ENCODE measurements at regions not wholly inside any gene's neighbourhood (a gene's known extent, or its start where the extent isn't known, plus 50 kb on each side); places are given as distances from the start of the nearest gene placed in this dataset.

- Histone ChIP-seq H3K36me3 (ENCODE audit: control insufficient read depth in 2 of 2, insufficient read depth in 2 of 2, low read length in 1 of 2) (no peaks in the 10 kb centered on the region), H3K9me3 (ENCODE audit: control insufficient read depth in 2 of 2, insufficient read depth in 1 of 2, low read depth in 1 of 2, low read length in 1 of 2) (no peaks in the 10 kb centered on the region), H3K27ac (ENCODE audit: low read depth in 2 of 2, low read length in 1 of 2) (peak overlapping the region; percentile 37 to 59), H3K4me3 (ENCODE audit: low read depth in 1 of 2, low read length in 2 of 2) (peak overlapping the region; percentile 45 to 46), H3K27me3 (ENCODE audit: control insufficient read depth in 1 of 2, insufficient read depth in 2 of 2, low read length in 2 of 2) (no peaks in the 10 kb centered on the region), H3K4me1 (ENCODE audit: control insufficient read depth in 2 of 2, insufficient read depth in 2 of 2, low read length in 1 of 2) (peaks cover 0 to 3% of the 10 kb centered on the region in 2 donors)
- 5 to 9% methylated on average over 49 to 50 of the region's 50 CpGs for WGBS, 2 donors
Measured at GRCh38 chr12:30822385-30823155, 67.8 kb upstream of the CAPRIN2 start.

- 33 to 43% methylated on average over 2 of the region's 2 CpGs for WGBS, 2 donors
- Histone ChIP-seq H3K27ac (ENCODE audit: low read depth in 2 of 2, low read length in 1 of 2) (no peak overlapping the region), H3K4me3 (ENCODE audit: low read depth in 1 of 2, low read length in 2 of 2) (no peak overlapping the region), H3K36me3 (ENCODE audit: control insufficient read depth in 2 of 2, insufficient read depth in 2 of 2, low read length in 1 of 2) (no peaks in the 10 kb centered on the region), H3K4me1 (ENCODE audit: control insufficient read depth in 2 of 2, insufficient read depth in 2 of 2, low read length in 1 of 2) (peaks cover 0 to 3% of the 10 kb centered on the region in 2 donors), H3K9me3 (ENCODE audit: control insufficient read depth in 2 of 2, insufficient read depth in 1 of 2, low read depth in 1 of 2, low read length in 1 of 2) (no peaks in the 10 kb centered on the region), H3K27me3 (ENCODE audit: control insufficient read depth in 1 of 2, insufficient read depth in 2 of 2, low read length in 2 of 2) (no peaks in the 10 kb centered on the region)
Measured at GRCh38 chr12:30820406-30820946, 65.7 kb upstream of the CAPRIN2 start.

- H3K9me3 ChIP-seq (ENCODE audit: control insufficient read depth in 2 of 2, insufficient read depth in 1 of 2, low read depth in 1 of 2, low read length in 1 of 2) = no peaks in the 10 kb centered on the region
- no peaks in the 10 kb centered on the region for H3K27me3 ChIP-seq (ENCODE audit: control insufficient read depth in 1 of 2, insufficient read depth in 2 of 2, low read length in 2 of 2)
- 83 to 86% methylated on average over 1 of the region's 1 CpG for WGBS, 2 donors
- peaks cover 0 to 3% of the 10 kb centered on the region in 2 donors for H3K4me1 ChIP-seq (ENCODE audit: control insufficient read depth in 2 of 2, insufficient read depth in 2 of 2, low read length in 1 of 2)
- no peaks in the 10 kb centered on the region for H3K36me3 ChIP-seq (ENCODE audit: control insufficient read depth in 2 of 2, insufficient read depth in 2 of 2, low read length in 1 of 2)
- H3K27ac ChIP-seq (ENCODE audit: low read depth in 2 of 2, low read length in 1 of 2) = no peak overlapping the region
- H3K4me3 ChIP-seq (ENCODE audit: low read depth in 1 of 2, low read length in 2 of 2) = no peak overlapping the region
Measured at GRCh38 chr12:30818562-30818961, 63.8 kb upstream of the CAPRIN2 start.

- no peaks in the 10 kb centered on the region for H3K27me3 ChIP-seq (ENCODE audit: control insufficient read depth in 1 of 2, insufficient read depth in 2 of 2, low read length in 2 of 2)
- H3K36me3 ChIP-seq (ENCODE audit: control insufficient read depth in 2 of 2, insufficient read depth in 2 of 2, low read length in 1 of 2) = no peaks in the 10 kb centered on the region
- H3K4me1 ChIP-seq (ENCODE audit: control insufficient read depth in 2 of 2, insufficient read depth in 2 of 2, low read length in 1 of 2) = no peaks in the 10 kb centered on the region
- 79 to 81% methylated on average over 6 of the region's 6 CpGs for WGBS, 2 donors
- no peak overlapping the region for H3K27ac ChIP-seq (ENCODE audit: low read depth in 2 of 2, low read length in 1 of 2)
- no peak overlapping the region for H3K4me3 ChIP-seq (ENCODE audit: low read depth in 1 of 2, low read length in 2 of 2)
- H3K9me3 ChIP-seq (ENCODE audit: control insufficient read depth in 2 of 2, insufficient read depth in 1 of 2, low read depth in 1 of 2, low read length in 1 of 2) = no peaks in the 10 kb centered on the region
Measured at GRCh38 chr12:30816742-30817465, 62.2 kb upstream of the CAPRIN2 start.

- no peak overlapping the region for H3K27ac ChIP-seq (ENCODE audit: low read depth in 2 of 2, low read length in 1 of 2)
- H3K36me3 ChIP-seq (ENCODE audit: control insufficient read depth in 2 of 2, insufficient read depth in 2 of 2, low read length in 1 of 2) = no peaks in the 10 kb centered on the region
- H3K9me3 ChIP-seq (ENCODE audit: control insufficient read depth in 2 of 2, insufficient read depth in 1 of 2, low read depth in 1 of 2, low read length in 1 of 2) = no peaks in the 10 kb centered on the region
- H3K27me3 ChIP-seq (ENCODE audit: control insufficient read depth in 1 of 2, insufficient read depth in 2 of 2, low read length in 2 of 2) = no peaks in the 10 kb centered on the region
- no peak overlapping the region for H3K4me3 ChIP-seq (ENCODE audit: low read depth in 1 of 2, low read length in 2 of 2)
- H3K4me1 ChIP-seq (ENCODE audit: control insufficient read depth in 2 of 2, insufficient read depth in 2 of 2, low read length in 1 of 2) = no peaks in the 10 kb centered on the region
Measured at GRCh38 chr12:30814295-30814655, 59.5 kb upstream of the CAPRIN2 start.

- 32 to 43% methylated on average over 3 of the region's 3 CpGs for WGBS, 2 donors
- no peak overlapping the region for H3K27ac ChIP-seq (ENCODE audit: low read depth in 2 of 2, low read length in 1 of 2)
- no peaks in the 10 kb centered on the region for H3K36me3 ChIP-seq (ENCODE audit: control insufficient read depth in 2 of 2, insufficient read depth in 2 of 2, low read length in 1 of 2)
- H3K27me3 ChIP-seq (ENCODE audit: control insufficient read depth in 1 of 2, insufficient read depth in 2 of 2, low read length in 2 of 2) = no peaks in the 10 kb centered on the region
- no peaks in the 10 kb centered on the region for H3K4me1 ChIP-seq (ENCODE audit: control insufficient read depth in 2 of 2, insufficient read depth in 2 of 2, low read length in 1 of 2)
- no peaks in the 10 kb centered on the region for H3K9me3 ChIP-seq (ENCODE audit: control insufficient read depth in 2 of 2, insufficient read depth in 1 of 2, low read depth in 1 of 2, low read length in 1 of 2)
- H3K4me3 ChIP-seq (ENCODE audit: low read depth in 1 of 2, low read length in 2 of 2) = no peak overlapping the region
Measured at GRCh38 chr12:30813525-30814294, 59.0 kb upstream of the CAPRIN2 start.

- WGBS, 2 donors = 69 to 72% methylated on average over 4 of the region's 4 CpGs
- H3K4me1 ChIP-seq (ENCODE audit: control insufficient read depth in 2 of 2, insufficient read depth in 2 of 2, low read length in 1 of 2) = peaks cover 0 to 2% of the 10 kb centered on the region in 2 donors
- no peaks in the 10 kb centered on the region for H3K9me3 ChIP-seq (ENCODE audit: control insufficient read depth in 2 of 2, insufficient read depth in 1 of 2, low read depth in 1 of 2, low read length in 1 of 2)
Measured at GRCh38 chr12:30811966-30812365, 57.2 kb upstream of the CAPRIN2 start.

GRCh38 chr12:30810918-30811317 lies 56.2 kb upstream of the CAPRIN2 start:
- no peaks in the 10 kb centered on the region for H3K36me3 ChIP-seq (ENCODE audit: control insufficient read depth in 2 of 2, insufficient read depth in 2 of 2, low read length in 1 of 2)
- WGBS, 2 donors = 89 to 95% methylated on average over 2 of the region's 2 CpGs
- H3K27me3 ChIP-seq (ENCODE audit: control insufficient read depth in 1 of 2, insufficient read depth in 2 of 2, low read length in 2 of 2) = no peaks in the 10 kb centered on the region

More at GRCh38 chr12:30811966-30812365, 57.2 kb upstream of the CAPRIN2 start:
- Histone ChIP-seq H3K36me3 (ENCODE audit: control insufficient read depth in 2 of 2, insufficient read depth in 2 of 2, low read length in 1 of 2) (no peaks in the 10 kb centered on the region), H3K4me3 (ENCODE audit: low read depth in 1 of 2, low read length in 2 of 2) (no peak overlapping the region), H3K27me3 (ENCODE audit: control insufficient read depth in 1 of 2, insufficient read depth in 2 of 2, low read length in 2 of 2) (no peaks in the 10 kb centered on the region), H3K27ac (ENCODE audit: low read depth in 2 of 2, low read length in 1 of 2) (no peak overlapping the region)

GRCh38 chr12:30807695-30808034 lies 52.9 kb upstream of the CAPRIN2 start:
- 54 to 65% methylated on average over 1 of the region's 1 CpG for WGBS, 2 donors
- H3K27me3 ChIP-seq (ENCODE audit: control insufficient read depth in 1 of 2, insufficient read depth in 2 of 2, low read length in 2 of 2) = no peaks in the 10 kb centered on the region
- no peak overlapping the region for H3K4me3 ChIP-seq (ENCODE audit: low read depth in 1 of 2, low read length in 2 of 2)
- peaks cover 0 to 2% of the 10 kb centered on the region in 2 donors for H3K4me1 ChIP-seq (ENCODE audit: control insufficient read depth in 2 of 2, insufficient read depth in 2 of 2, low read length in 1 of 2)
- H3K36me3 ChIP-seq (ENCODE audit: control insufficient read depth in 2 of 2, insufficient read depth in 2 of 2, low read length in 1 of 2) = no peaks in the 10 kb centered on the region
- H3K27ac ChIP-seq (ENCODE audit: low read depth in 2 of 2, low read length in 1 of 2) = no peak overlapping the region
- no peaks in the 10 kb centered on the region for H3K9me3 ChIP-seq (ENCODE audit: control insufficient read depth in 2 of 2, insufficient read depth in 1 of 2, low read depth in 1 of 2, low read length in 1 of 2)

More at GRCh38 chr12:30810918-30811317, 56.2 kb upstream of the CAPRIN2 start:
- Histone ChIP-seq H3K4me3 (ENCODE audit: low read depth in 1 of 2, low read length in 2 of 2) (no peak overlapping the region), H3K4me1 (ENCODE audit: control insufficient read depth in 2 of 2, insufficient read depth in 2 of 2, low read length in 1 of 2) (peaks cover 0 to 2% of the 10 kb centered on the region in 2 donors), H3K27ac (ENCODE audit: low read depth in 2 of 2, low read length in 1 of 2) (no peak overlapping the region), H3K9me3 (ENCODE audit: control insufficient read depth in 2 of 2, insufficient read depth in 1 of 2, low read depth in 1 of 2, low read length in 1 of 2) (no peaks in the 10 kb centered on the region)
